Urothelium cell line (cell line): ENCODE measurements at regions not wholly inside any gene's neighbourhood (a gene's known extent, or its start where the extent isn't known, plus 50 kb on each side); places are given as distances from the start of the nearest gene placed in this dataset.

Experiments
- DNase-seq: peaks from one replicate; pipeline ENCODE4 v3.0.0; 2011; ENCODE audit warnings: low spot score, mixed read lengths
- FAIRE-seq: peaks from 2 replicates; lab custom pipeline; 2011; peaks lifted over from hg19 to GRCh38; lab: Jason Lieb, UNC

DNA sequence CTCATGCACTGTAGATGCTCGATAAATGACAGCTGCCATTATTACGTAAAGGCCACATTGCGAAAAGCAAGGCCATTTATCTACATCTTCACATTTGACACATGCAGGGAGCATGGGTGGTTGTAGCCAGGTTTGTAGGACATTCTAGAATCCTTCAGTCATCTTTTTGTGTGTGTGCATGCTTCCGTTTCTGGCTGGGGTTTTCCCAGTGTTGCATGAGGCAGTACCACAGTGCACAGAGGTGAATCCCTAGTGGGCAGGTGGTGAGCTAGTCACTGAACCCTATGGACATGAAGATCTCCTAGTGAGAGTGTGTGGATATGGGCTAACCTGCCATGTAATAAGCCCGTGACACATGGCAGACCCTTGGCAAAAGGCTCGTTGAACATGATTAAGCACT, 151.8 kb upstream of the SLC14A2 start:
- no peak for DNase-seq
- no peak for FAIRE-seq

GRCh38 chr18:45464619-45465018, 150.7 kb upstream of the SLC14A2 start:
- FAIRE-seq, result no peak
- DNase-seq, result no peak

DNA sequence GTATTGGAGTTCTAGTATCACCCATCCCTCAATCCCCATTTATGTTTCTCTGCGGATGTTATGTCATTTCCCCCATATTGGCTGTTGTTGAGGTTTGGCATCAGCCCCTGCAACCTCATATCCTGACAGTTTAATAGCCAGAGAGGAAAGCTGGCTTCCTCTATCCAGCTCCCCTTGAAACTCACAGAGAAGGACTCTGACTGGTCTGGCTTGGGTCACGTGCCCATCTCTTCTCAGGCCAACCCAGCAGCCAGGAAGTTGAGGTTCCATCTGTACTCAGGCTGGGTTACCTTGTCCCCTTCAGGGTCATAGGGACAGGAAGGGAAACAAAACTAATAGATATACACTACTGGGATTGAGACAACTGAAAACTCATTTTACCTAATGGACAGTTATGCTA, 148.0 kb upstream of the SLC14A2 start:
- FAIRE-seq, result no peak

GRCh38 chr18:45467945-45468344, 147.3 kb upstream of the SLC14A2 start:
- DNase-seq (no peak), FAIRE-seq (no peak)

More for the DNA sequence above, 148.0 kb upstream of the SLC14A2 start:
- DNase-seq, result no peak

DNA sequence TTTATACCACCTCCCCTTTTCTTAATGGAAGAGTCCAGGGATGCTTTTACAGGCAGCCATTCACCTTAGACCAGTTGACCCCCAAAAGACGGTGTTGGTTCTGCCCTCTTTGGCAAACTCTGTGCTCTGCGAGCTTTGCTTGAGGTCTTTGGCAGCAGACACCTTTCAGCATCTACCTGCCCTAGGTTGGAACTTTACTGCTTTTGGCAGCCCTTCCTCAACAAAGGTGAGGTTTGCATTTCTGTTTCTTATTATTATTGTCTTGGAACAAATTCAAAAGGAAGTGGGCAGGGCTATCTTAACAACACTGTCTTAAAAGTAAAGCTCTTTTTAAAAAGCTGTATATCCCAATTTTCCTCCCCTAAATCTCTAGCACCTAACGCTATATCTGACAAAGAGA, 136.4 kb upstream of the SLC14A2 start:
- FAIRE-seq (no peak), DNase-seq (no peak)

DNA sequence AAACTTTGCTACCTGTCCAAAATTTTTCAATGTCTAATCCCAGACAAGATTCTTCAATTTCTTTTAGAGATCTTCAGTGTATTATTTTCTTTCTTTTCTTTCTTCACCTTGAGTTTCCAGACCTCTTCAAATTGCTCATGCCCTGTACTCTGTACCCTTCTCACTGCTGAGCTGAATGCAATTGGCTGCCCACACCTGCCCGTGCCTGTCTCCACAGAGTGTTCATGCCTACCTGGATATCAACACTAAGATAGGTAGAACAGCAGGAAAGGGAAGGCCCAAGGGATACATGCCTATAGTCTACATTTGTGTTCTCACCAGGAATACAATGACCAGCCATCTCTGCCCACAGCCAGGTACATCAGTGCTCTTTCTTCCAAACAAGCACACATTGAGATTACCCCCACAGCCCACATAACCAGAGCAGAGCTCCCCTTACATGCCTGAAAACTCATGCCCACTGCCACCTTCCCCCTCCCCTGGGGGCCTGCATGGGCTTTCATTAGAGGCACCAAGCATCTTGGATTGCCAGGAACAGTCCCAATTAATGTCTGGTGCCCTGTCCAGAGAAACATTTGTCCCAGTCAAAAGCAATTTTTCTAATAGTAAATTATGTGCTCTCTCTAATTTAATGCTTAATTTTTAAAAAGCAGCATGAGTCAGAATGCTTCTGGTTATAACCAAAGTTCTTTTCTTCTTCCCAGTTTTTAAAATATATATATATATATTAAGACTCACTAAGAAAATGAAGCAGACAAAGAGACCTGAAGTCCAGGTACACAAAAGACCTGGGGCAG, 134.9 kb upstream of the SLC14A2 start:
- DNase-seq (no peak), FAIRE-seq (no peak)

DNA sequence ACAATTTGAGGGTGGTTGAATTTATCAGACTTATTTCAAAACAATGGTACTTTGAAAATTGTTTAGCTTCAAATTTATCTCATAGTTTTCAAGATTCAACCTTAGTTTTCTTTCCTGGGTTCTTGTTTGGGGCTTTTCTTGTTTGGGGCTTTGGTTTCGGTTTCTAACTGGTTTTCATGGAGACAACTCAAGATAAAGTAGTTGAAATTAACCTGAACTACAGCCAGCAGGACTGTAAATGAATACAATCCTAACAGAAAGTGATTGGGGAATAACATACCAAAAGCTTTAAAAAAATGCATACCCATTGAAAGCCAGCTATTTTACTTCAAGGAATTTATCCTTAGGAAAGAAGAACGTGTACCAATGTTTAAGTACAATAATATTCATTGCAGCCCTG, 133.5 kb upstream of the SLC14A2 start:
- FAIRE-seq, result no peak
- DNase-seq, result no peak

GRCh38 chr18:45482286-45482685, 133.0 kb upstream of the SLC14A2 start:
- FAIRE-seq, result no peak
- DNase-seq, result peak; percentile 17

- FAIRE-seq, result no peak
Observed at GRCh38 chr18:45487581-45487980, 127.7 kb upstream of the SLC14A2 start.

GRCh38 chr18:45488645-45489044, 126.6 kb upstream of the SLC14A2 start:
- no peak for DNase-seq
- FAIRE-seq, result no peak

More at GRCh38 chr18:45487581-45487980, 127.7 kb upstream of the SLC14A2 start:
- no peak for DNase-seq

DNA sequence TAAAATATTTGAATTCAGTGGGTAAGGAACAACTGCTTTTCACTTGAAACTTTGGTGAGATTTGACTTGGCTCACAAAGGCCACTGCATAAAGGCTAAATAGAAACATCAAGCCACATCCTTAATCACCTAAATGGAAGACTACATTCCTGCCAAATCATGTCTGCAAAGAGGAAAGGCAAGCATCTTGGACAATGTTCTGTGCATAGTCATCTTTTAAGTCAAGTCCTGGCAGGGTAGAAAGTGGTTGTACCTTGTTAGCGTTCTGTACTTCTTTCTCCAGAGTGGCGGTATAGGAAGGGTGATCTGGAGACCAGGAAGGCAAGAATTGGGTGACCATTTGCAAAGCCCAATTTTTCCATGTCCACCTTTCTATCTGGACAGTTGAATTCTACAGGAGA, 121.4 kb upstream of the SLC14A2 start:
- DNase-seq (no peak), FAIRE-seq (no peak)

DNA sequence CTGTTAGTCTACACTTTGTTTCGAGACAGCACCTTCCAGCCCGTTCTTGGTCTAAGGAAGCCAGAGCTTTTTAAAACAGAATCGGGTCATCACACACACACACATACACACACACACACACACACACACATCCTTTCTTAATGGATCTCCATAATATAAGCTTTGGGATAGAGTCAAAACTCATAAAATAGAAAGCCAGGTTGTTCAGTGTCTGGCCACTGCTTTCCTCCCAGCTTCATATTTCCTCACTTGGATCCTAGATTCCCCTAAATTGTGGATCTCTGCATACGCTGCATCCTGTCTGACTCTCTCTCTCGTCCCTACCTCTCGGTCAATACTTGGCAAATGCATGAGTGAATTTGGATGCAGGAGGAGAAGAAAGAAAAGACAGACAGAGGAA, 120.5 kb upstream of the SLC14A2 start:
- DNase-seq (no peak), FAIRE-seq (no peak)

GRCh38 chr18:45496741-45497140, 118.5 kb upstream of the SLC14A2 start:
- FAIRE-seq (no peak), DNase-seq (no peak)

- FAIRE-seq (no peak), DNase-seq (no peak)
Observed at GRCh38 chr18:45497595-45498286, 117.5 kb upstream of the SLC14A2 start.

DNA sequence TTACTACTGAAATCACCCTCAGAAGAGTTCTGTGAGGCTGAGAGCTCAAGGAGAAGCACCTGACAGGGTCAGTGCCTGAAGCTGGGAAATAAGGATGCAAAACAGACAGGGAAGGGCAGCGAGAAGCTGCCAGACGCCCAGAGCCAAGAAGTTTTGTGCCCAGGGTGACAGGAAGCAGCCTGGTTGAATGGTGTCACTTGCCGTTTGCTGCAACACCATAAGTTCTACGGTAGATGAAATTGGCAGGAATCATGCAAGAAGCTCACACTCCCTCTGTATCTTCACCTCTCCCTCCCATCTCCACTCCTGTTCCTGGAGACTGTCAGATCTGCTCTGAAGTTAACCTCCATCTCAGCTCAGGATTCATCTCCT, 117.0 kb upstream of the SLC14A2 start:
- DNase-seq (no peak), FAIRE-seq (no peak)

DNA sequence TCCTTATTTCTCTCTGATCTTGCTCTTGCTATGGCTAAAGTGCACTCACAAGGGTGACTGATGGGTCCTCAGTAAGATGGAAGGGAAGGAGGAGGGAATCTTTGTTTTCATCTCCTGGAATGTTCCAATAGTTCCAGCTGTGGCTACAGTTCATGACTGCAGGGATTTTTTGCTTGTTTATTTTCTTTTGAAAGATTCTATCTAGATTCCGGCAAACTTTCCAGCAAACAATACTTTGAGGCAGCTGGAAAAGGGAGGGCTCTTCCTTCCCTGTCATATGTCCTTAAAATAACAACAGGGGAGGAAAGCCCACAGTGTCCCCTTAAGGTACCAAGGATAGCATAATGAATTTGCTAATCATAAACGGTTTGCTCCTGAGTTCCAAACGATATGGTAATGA, 111.3 kb upstream of the SLC14A2 start:
- FAIRE-seq, result no peak
- no peak for DNase-seq

DNA sequence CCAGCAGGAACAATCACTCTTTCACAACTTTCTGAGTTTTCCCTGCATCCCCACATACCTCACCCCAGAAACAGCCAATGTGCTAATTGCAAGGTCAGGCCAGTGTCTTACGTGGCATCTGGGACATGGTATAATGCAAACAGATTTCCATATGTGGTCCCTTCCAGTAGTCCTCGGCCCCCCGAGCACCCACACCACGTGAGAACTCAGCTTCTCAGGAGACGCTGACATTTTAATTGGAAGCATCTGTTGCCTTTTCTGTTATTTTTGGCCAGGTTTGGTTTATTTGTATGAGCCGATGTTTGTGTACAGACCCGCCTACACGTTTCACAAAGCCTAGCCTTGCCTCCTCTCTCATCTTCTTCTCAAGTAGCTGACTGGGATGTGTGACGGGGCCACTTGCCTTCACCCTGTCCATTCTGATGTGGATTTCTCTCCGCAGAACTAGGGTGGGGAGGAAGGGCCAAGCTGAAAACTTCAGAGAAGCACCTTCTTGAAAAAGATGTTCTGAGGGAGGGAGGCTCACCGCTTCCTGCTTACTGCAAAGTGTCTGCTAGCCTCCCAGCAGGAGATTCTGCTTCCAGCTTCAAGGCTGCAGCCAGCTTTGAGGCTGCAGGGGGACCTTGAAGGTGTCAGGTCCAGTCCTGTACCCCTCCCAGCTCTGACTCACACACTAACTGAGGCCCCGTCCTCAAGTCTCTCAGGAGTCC, 109.6 kb upstream of the SLC14A2 start:
- DNase-seq (no peak), FAIRE-seq (no peak)

DNA sequence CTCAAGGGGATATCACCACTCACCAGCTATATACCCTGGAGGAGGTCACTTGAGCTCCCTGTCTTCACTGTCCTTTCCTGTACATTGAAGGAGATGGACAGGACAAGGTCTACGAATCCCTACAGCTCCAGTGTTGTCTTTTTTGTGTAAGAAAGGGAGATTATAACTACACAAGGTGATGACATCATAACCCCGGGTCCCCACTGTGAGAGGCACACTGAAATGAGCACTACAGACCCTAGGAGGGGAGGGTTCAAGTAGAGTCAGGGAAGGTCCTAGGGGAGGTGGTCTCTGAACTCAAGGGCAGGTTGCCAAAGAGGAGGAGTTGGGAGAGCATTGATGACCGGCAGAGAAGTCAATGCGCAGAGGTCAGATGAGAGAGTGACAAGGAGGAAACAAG, 108.3 kb upstream of the SLC14A2 start:
- DNase-seq, result no peak
- FAIRE-seq, result no peak

DNA sequence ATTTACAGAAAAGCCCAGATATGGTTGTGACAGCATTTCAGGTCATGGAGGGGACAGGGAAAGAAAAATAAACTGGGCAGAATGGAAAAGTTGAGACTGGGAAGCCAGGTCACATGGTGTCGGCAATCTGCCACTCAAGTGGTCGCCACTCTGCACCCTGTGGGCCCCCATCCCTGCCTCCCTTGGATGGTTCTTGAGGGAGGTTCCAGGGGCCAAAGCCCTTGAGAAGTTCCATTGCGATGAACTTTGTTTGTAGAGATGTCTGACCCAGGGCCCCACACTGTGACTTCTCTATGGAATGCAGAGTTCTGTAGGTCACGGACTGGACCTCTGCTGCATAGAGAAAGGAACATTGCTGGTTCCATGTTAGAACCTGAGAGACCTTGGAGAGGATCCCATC, 105.7 kb upstream of the SLC14A2 start:
- no peak for DNase-seq
- FAIRE-seq, result no peak

DNA sequence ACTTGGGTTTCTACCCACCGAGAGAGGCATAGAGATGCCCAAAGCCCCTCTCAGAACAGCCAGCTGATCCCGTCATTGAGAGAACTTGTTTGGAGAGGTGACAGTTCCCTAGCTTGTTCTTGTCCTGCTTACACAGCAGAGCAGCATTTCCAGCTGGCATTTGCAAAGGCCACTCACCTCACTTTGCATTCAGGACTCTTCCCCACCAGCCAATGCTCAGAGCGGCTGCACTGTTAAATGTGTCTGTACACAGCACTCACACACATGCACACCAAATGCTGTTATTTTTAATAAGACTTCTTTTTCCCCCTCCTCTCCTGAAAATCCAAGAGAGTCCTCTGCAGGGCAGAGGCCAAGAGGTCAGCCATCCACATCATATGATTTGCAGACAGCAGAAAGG, 104.6 kb upstream of the SLC14A2 start:
- FAIRE-seq (no peak), DNase-seq (no peak)

- DNase-seq (no peak), FAIRE-seq (no peak)
Observed at GRCh38 chr18:45512363-45512953, 102.8 kb upstream of the SLC14A2 start.
